ENCODE measurements at regions not wholly inside any gene's neighbourhood (a gene's known extent, or its start where the extent isn't known, plus 50 kb on each side); places are given as distances from the start of the nearest gene placed in this dataset.

GRCh38 chr6:11380969-11381744 is 148.7 kb upstream of the NEDD9 start:
- Histone ChIP-seq H3K27me3 (replicated peaks) (no peaks in the 10 kb centered on the region), H3K36me3 (replicated peaks) (no peaks in the 10 kb centered on the region), H3K4me3 (ENCODE audit: low read depth, low read length) (no peak overlapping the region), H3K27ac (no peak overlapping the region)
- in situ Hi-C loops (cut with HindIII; ENCODE audit: low pct_ligation_motif_present, low sequenced_read_pairs), result no loop called here
- no peak for TF ChIP-seq CTCF (IDR thresholded peaks at IDR 0.05; ENCODE audit: low read depth, low read length, missing control alignments)
- DNase-seq, result no peak

GRCh38 chr6:11380549-11380948 is 148.1 kb upstream of the NEDD9 start:
- H3K36me3 ChIP-seq (replicated peaks), result no peaks in the 10 kb centered on the region
- no peaks in the 10 kb centered on the region for H3K27me3 ChIP-seq (replicated peaks)
- no peak for DNase-seq
- H3K27ac ChIP-seq, result no peak overlapping the region
- no peak for TF ChIP-seq CTCF (IDR thresholded peaks at IDR 0.05; ENCODE audit: low read depth, low read length, missing control alignments)
- no peak overlapping the region for H3K4me3 ChIP-seq (ENCODE audit: low read depth, low read length)
- in situ Hi-C loops (cut with HindIII; ENCODE audit: low pct_ligation_motif_present, low sequenced_read_pairs), result no loop called here

GRCh38 chr6:11379805-11380204 is 147.3 kb upstream of the NEDD9 start:
- DNase-seq, result no peak
- TF ChIP-seq CTCF (IDR thresholded peaks at IDR 0.05; ENCODE audit: low read depth, low read length, missing control alignments), result no peak
- no peak overlapping the region for H3K27ac ChIP-seq
- no peaks in the 10 kb centered on the region for H3K36me3 ChIP-seq (replicated peaks)
- H3K27me3 ChIP-seq (replicated peaks), result no peaks in the 10 kb centered on the region
- no peak overlapping the region for H3K4me3 ChIP-seq (ENCODE audit: low read depth, low read length)
- in situ Hi-C loops (cut with HindIII; ENCODE audit: low pct_ligation_motif_present, low sequenced_read_pairs), result no loop called here

- no peak for TF ChIP-seq CTCF (IDR thresholded peaks at IDR 0.05; ENCODE audit: low read depth, low read length, missing control alignments)
- H3K27ac ChIP-seq, result no peak overlapping the region
- no peaks in the 10 kb centered on the region for H3K36me3 ChIP-seq (replicated peaks)
- DNase-seq, result no peak
- H3K27me3 ChIP-seq (replicated peaks), result no peaks in the 10 kb centered on the region
- in situ Hi-C loops (cut with HindIII; ENCODE audit: low pct_ligation_motif_present, low sequenced_read_pairs), result no loop called here
- no peak overlapping the region for H3K4me3 ChIP-seq (ENCODE audit: low read depth, low read length)
Measured at GRCh38 chr6:11378639-11379038, 146.2 kb upstream of the NEDD9 start.

GRCh38 chr6:11374036-11375010 is 141.9 kb upstream of the NEDD9 start:
- Histone ChIP-seq H3K36me3 (replicated peaks) (no peaks in the 10 kb centered on the region), H3K4me3 (ENCODE audit: low read depth, low read length) (no peak overlapping the region), H3K27me3 (replicated peaks) (no peaks in the 10 kb centered on the region), H3K27ac (no peak overlapping the region)
- in situ Hi-C loops (cut with HindIII; ENCODE audit: low pct_ligation_motif_present, low sequenced_read_pairs), result no loop called here
- TF ChIP-seq CTCF (IDR thresholded peaks at IDR 0.05; ENCODE audit: low read depth, low read length, missing control alignments), result no peak
- DNase-seq, result no peak

Data from brain microvascular endothelial cell (primary cell).